NB4 (cell line): ENCODE measurements at regions not wholly inside any gene's neighbourhood (a gene's known extent, or its start where the extent isn't known, plus 50 kb on each side); places are given as distances from the start of the nearest gene placed in this dataset.

Experiments
- POLR2A ChIP-seq: IDR thresholded peaks from 2 replicates; pipeline ENCODE4 v1.6.1; 2011; ENCODE audit warnings: mild to moderate bottlenecking; ENCODE audit not compliant: insufficient read length; ENCODE audit errors: extremely low read depth
- TF ChIP-seq, protein P1 (sequence below): IDR thresholded peaks from one replicate; pipeline ENCODE4 v1.5.1; 2012; ENCODE audit warnings: low read depth, low read length

DNA sequence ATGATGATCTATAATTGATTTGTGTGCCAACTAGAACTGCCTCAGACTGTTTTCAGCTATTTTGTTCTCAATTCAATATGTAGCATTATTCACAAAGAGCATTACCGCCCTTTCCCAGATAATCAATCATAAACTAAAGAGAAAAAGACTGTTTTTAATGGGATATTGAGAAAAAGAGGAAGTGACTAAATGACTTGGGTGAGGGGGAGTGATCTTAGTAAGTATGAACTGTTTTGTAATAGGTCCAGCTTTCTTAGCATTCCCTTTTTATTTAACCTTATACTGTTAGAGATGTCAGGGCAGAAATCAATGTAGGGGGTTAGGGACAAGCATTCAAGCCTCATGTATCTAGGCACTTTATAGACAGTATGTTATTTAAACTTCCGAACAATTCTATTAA, 157.8 kb upstream of the DPYD start:
- TF ChIP-seq, protein P1, sequence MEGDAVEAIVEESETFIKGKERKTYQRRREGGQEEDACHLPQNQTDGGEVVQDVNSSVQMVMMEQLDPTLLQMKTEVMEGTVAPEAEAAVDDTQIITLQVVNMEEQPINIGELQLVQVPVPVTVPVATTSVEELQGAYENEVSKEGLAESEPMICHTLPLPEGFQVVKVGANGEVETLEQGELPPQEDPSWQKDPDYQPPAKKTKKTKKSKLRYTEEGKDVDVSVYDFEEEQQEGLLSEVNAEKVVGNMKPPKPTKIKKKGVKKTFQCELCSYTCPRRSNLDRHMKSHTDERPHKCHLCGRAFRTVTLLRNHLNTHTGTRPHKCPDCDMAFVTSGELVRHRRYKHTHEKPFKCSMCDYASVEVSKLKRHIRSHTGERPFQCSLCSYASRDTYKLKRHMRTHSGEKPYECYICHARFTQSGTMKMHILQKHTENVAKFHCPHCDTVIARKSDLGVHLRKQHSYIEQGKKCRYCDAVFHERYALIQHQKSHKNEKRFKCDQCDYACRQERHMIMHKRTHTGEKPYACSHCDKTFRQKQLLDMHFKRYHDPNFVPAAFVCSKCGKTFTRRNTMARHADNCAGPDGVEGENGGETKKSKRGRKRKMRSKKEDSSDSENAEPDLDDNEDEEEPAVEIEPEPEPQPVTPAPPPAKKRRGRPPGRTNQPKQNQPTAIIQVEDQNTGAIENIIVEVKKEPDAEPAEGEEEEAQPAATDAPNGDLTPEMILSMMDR = no peak
- TF ChIP-seq POLR2A = no peak
